ENCODE measurements at regions not wholly inside any gene's neighbourhood (a gene's known extent, or its start where the extent isn't known, plus 50 kb on each side); places are given as distances from the start of the nearest gene placed in this dataset.

GRCh38 chr3:44099566-44100297 is 142.0 kb upstream of the TOPAZ1 start:
- DNase-seq = no peak

GRCh38 chr3:44100298-44100695 is 141.4 kb upstream of the TOPAZ1 start:
- DNase-seq = no peak

GRCh38 chr3:44104043-44104442 is 137.6 kb upstream of the TOPAZ1 start:
- DNase-seq = no peak

DNA sequence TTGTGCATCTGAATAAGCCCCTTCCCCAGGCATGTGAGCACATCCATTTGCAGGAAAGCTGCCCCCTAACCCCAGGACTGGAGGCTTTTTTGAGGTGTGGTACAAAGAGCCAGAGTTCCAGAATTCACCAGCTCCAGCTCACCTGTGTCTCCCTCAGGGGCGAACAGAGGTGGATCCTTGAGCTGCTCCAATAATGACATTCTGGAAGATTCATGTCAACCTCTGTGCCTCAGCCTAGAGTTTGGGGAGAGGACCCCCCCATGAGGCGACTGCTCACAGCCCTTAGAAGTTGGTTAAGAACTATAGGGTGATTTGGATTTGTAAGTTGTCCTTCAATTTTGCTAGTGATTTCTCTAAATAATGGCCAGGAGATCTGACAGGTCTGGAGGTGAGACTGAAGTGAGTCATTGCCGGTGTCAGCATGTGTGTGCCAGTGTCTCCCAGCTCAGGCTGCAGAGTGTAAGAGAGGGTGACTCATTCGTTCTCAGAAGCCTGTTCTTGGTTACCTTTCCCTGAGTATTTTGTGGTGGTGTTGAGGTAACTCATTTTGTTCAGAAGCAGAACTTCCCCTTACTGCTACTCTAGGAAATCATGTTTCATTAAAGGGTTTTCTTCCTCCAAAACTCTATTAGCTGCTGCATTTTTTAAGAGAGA is 136.9 kb upstream of the TOPAZ1 start:
- no peak for DNase-seq

DNA sequence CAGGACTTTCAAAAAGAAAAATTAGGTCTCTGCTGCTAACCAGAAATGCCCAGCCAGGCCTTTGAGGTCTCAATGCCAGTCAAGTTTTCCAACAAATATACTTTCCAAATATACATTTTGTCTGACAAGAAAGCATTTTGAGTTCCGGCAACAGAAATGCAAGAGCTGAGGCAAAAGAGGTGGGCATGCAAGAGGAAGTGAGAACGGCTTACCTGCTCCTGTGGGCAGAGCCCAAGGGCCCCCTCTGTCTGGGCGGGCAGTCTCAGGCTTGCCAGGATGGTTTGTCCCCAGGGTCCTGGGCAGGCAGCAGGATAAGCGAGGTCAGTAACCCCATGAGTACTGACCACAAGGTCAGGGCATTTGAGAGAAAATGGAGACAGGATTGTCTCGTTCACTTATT is 136.1 kb upstream of the TOPAZ1 start:
- no peak for DNase-seq

GRCh38 chr3:44106756-44107155 is 134.9 kb upstream of the TOPAZ1 start:
- no peak for DNase-seq

GRCh38 chr3:44108481-44108880 is 133.2 kb upstream of the TOPAZ1 start:
- no peak for DNase-seq

DNA sequence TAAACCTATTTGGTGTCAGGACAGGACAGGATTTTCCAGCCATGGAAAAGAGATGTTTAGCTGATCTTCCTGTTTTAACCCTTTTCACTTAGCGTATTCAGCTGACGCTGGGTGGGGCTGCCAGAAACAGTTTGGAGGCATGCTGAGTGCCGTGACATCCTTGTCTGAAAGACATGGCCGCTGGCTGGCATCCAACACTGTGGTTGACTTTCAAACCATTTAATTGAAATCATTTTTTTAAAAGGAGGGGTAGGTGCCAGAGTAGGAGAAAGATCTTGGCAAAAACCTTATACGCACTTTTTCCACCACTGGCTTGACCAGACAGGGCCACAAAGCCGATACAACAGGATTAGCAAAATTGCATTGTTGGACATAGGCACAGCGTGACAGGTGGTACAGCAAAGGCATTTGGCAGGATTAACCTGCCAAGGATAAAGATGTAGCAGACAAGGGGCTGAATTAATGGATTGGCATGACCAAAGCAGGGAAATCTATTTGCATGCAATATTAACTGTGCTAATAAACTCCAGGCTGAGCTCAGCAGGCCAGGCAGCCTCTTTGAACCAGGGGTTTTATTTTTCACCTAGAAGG is 131.8 kb upstream of the TOPAZ1 start:
- DNase-seq = no peak

GRCh38 chr3:44110648-44111047 is 131.0 kb upstream of the TOPAZ1 start:
- DNase-seq = no peak

DNA sequence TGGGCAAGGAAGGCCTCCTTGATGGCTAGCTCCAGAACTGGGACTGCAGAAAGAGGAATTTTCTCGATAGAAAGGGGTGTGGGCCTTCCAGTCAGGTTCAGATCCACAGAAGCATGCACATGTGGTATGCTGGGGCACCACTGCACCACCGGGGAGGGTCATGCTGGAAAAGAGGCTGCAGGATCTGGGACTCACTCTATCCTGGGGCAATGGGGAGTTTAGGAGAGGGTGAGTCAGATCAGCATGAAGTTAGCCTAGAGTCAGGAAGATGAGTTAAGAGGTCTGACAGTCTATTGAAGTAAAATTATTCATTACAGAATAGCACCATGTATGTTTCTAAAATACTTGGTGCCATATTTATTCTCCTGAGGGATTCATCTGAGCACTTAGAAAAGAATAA is 130.2 kb upstream of the TOPAZ1 start:
- no peak for DNase-seq

DNA sequence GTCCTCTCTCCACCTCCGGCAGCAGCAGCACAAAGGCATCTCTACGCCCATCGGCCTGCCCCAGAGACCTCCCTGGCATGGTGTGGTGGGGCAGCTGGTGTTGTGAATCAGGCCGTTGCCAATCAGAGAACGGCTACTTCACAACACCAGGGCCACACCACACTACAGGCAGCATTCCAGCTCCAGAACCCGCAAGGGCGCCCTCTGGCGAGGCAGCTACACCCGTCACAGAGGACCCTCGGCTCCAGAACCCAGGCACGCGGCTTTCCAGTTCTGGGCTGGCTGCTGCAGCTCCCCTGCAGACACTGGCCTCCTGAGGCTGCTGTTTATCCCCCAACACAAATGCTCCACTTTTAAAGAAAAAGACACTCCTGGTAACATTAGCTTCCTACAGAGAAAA is 127.5 kb upstream of the TOPAZ1 start:
- DNase-seq = peak; percentile 26

GRCh38 chr3:44117239-44117638 is 124.4 kb upstream of the TOPAZ1 start:
- DNase-seq = no peak

DNA sequence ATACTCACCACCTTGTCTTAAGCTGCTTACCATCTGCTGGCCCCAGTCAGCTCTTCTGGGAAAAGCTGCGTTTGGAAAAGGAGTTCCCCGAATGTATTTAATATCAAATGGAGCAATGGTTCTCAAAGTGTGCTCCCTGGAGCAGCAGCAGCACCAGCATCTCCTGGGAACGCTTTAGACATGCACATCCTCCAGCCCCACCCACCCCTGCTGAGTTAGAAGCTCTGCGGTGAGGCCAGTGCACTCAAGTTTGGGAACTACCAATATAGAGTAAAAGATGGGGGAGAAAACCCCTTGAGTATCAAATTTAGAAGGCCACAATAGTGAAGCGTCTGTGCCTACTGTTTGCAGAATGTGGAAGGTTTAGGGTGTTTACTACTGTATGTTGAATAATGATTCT is 124.0 kb upstream of the TOPAZ1 start:
- no peak for DNase-seq

- DNase-seq = no peak
Observed at GRCh38 chr3:44120721-44121582, 120.7 kb upstream of the TOPAZ1 start.

DNA sequence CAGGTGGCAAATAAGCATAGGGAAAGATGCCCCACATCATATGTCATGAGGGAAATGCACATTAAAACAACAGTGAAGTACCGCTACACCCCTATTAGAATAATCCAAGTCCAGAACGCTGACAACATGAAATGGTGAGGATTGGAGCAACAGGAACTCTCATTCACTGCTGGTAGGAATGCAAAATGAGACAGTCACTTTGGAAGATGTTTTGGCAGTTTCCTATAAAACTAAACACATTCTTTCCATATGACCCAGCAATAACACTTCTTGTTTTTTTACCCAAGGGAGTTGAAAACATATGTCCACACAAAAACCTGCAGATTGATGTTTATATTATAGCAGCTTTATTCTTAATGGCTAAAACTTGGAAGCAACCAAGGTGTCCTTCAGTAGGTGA is 116.4 kb upstream of the TOPAZ1 start:
- DNase-seq = no peak

- DNase-seq = no peak
Observed at GRCh38 chr3:44125882-44126281, 115.8 kb upstream of the TOPAZ1 start.

- DNase-seq = no peak
Observed at GRCh38 chr3:44128057-44128775, 113.5 kb upstream of the TOPAZ1 start.

DNA sequence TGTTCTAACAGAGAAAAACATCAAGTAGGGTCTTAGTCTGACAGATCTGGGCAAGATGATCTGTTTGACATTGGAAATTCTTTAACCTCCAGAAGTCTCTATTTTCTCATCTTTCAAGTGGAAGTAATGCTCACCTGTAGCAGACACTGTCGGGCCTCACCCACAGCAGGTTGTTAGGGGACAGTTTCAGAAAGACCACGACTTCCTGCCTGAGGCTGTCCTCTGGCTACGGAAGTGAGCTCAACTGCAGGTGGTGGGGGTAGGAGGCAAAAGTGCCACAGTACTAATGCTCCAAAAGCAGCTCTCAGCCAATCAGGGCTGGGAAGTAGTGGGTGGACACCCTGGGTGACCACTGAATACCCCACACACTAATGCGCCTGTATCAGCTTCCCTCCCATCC is 111.4 kb upstream of the TOPAZ1 start:
- DNase-seq = no peak

DNA sequence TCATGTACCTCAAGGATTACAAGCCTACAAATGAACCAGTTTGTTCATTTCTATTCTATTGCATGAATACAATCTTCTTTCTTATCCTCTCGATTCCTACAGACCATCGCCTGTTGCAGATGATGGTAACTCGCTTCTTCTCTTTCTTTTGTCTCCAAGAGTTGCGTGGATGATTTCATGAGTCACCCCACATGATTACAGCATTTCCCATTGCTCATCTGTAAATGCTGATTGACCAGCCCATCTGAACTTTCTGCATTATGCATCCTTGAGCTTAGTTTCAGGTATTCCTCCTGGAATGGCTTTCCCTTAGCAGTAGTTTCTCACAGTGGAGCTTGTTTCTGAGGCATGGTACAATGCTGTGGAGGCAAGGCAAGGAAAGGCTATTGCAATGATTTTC is 109.6 kb upstream of the TOPAZ1 start:
- DNase-seq = no peak

DNA sequence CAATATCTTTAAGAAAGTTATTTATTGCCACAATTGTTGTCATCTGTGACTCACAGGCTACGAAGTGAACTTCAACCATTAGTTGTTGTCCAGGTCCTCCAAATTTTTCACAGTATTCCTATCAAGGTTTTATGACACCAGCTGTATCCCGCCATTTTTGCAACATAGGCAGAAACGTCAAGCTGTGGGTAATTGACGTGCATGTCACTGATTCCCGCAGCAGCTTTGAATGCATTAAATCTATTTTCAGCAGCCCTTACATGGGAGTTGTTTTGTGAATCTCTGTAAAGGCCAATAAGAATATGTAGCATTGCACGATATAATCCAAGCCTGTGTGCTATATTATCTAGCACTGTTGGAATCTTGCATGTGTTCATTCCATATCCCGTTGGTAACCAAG is 109.1 kb upstream of the TOPAZ1 start:
- no peak for DNase-seq

DNA sequence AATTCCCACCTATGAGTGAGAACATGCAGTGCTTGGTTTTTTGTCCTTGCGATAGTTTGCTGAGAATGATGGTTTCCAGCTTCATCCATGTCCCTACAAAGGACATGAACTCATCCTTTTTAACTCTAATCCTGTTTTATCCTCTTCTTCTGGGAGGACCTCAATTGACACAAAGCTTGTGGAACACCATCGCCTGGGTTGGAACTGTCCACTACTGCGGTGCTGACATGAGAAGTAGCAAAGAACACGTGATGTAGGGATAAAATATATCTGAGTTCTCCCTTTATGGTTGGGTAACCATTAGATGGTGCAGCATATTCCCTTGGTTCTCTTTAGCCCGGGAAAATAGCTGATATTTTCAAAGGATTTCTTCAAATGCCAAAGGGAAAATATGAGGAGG is 105.3 kb upstream of the TOPAZ1 start:
- no peak for DNase-seq

DNA sequence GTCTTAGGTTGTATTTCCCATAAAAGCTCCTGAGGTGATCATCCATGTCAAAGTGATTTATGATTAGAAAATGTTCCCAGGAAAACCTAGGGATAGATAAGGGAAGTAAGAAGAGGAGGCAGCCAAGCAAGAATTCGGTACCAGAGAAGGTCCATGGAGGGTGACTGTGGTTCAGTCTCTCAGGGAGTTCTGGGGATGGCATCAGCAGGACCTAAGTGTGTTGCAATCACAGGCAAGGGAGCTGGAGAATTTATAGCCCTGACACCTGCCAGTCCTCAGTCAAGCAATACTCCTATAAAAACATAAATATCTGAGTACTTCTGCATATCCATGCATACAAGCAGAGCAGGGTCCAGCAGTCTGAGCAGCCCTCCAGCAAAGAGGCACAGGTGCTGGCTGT is 95.6 kb upstream of the TOPAZ1 start:
- no peak for DNase-seq
